ENCODE measurements at regions not wholly inside any gene's neighbourhood (a gene's known extent, or its start where the extent isn't known, plus 50 kb on each side); places are given as distances from the start of the nearest gene placed in this dataset.

- TF ChIP-seq, protein P1, sequence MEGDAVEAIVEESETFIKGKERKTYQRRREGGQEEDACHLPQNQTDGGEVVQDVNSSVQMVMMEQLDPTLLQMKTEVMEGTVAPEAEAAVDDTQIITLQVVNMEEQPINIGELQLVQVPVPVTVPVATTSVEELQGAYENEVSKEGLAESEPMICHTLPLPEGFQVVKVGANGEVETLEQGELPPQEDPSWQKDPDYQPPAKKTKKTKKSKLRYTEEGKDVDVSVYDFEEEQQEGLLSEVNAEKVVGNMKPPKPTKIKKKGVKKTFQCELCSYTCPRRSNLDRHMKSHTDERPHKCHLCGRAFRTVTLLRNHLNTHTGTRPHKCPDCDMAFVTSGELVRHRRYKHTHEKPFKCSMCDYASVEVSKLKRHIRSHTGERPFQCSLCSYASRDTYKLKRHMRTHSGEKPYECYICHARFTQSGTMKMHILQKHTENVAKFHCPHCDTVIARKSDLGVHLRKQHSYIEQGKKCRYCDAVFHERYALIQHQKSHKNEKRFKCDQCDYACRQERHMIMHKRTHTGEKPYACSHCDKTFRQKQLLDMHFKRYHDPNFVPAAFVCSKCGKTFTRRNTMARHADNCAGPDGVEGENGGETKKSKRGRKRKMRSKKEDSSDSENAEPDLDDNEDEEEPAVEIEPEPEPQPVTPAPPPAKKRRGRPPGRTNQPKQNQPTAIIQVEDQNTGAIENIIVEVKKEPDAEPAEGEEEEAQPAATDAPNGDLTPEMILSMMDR (conservative IDR thresholded peaks at IDR 0.05 in 1 of 2, IDR thresholded peaks at IDR 0.05 in 1 of 2; ENCODE audit: low read depth in 1 of 2, low read length in 2 of 2) = no peak
- TF ChIP-seq EZH2 (IDR thresholded peaks at IDR 0.05; ENCODE audit: low read length, missing control alignments) = no peak
Observed at GRCh38 chr3:145942052-145942451, 218.9 kb downstream of the PLOD2 start.
